ENCODE measurements at regions not wholly inside any gene's neighbourhood (a gene's known extent, or its start where the extent isn't known, plus 50 kb on each side); places are given as distances from the start of the nearest gene placed in this dataset.

- TF ChIP-seq, protein P1, sequence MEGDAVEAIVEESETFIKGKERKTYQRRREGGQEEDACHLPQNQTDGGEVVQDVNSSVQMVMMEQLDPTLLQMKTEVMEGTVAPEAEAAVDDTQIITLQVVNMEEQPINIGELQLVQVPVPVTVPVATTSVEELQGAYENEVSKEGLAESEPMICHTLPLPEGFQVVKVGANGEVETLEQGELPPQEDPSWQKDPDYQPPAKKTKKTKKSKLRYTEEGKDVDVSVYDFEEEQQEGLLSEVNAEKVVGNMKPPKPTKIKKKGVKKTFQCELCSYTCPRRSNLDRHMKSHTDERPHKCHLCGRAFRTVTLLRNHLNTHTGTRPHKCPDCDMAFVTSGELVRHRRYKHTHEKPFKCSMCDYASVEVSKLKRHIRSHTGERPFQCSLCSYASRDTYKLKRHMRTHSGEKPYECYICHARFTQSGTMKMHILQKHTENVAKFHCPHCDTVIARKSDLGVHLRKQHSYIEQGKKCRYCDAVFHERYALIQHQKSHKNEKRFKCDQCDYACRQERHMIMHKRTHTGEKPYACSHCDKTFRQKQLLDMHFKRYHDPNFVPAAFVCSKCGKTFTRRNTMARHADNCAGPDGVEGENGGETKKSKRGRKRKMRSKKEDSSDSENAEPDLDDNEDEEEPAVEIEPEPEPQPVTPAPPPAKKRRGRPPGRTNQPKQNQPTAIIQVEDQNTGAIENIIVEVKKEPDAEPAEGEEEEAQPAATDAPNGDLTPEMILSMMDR (optimal IDR thresholded peaks at IDR 0.05 in 1 of 3, IDR thresholded peaks at IDR 0.05 in 1 of 3, conservative IDR thresholded peaks at IDR 0.05 in 1 of 3; ENCODE audit: extremely low read depth in 1 of 3, insufficient read depth in 2 of 3, low read length in 3 of 3), result no peak
- TF ChIP-seq EZH2 (IDR thresholded peaks at IDR 0.05; ENCODE audit: low read length), result no peak
Measured at GRCh38 chr12:73445658-73446324, 1091.8 kb upstream of the ATXN7L3B start.

Measured in keratinocyte (primary cell).